ENCODE measurements at regions not wholly inside any gene's neighbourhood (a gene's known extent, or its start where the extent isn't known, plus 50 kb on each side); places are given as distances from the start of the nearest gene placed in this dataset.

- TF ChIP-seq, protein P1, sequence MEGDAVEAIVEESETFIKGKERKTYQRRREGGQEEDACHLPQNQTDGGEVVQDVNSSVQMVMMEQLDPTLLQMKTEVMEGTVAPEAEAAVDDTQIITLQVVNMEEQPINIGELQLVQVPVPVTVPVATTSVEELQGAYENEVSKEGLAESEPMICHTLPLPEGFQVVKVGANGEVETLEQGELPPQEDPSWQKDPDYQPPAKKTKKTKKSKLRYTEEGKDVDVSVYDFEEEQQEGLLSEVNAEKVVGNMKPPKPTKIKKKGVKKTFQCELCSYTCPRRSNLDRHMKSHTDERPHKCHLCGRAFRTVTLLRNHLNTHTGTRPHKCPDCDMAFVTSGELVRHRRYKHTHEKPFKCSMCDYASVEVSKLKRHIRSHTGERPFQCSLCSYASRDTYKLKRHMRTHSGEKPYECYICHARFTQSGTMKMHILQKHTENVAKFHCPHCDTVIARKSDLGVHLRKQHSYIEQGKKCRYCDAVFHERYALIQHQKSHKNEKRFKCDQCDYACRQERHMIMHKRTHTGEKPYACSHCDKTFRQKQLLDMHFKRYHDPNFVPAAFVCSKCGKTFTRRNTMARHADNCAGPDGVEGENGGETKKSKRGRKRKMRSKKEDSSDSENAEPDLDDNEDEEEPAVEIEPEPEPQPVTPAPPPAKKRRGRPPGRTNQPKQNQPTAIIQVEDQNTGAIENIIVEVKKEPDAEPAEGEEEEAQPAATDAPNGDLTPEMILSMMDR (IDR thresholded peaks at IDR 0.05), result no peak
- no peak for TF ChIP-seq POLR2A (IDR thresholded peaks at IDR 0.05)
Measured at GRCh38 chr14:42311876-42312275, 705.2 kb downstream of the LRFN5 start.
